ENCODE measurements at regions not wholly inside any gene's neighbourhood (a gene's known extent, or its start where the extent isn't known, plus 50 kb on each side); places are given as distances from the start of the nearest gene placed in this dataset.

DNA sequence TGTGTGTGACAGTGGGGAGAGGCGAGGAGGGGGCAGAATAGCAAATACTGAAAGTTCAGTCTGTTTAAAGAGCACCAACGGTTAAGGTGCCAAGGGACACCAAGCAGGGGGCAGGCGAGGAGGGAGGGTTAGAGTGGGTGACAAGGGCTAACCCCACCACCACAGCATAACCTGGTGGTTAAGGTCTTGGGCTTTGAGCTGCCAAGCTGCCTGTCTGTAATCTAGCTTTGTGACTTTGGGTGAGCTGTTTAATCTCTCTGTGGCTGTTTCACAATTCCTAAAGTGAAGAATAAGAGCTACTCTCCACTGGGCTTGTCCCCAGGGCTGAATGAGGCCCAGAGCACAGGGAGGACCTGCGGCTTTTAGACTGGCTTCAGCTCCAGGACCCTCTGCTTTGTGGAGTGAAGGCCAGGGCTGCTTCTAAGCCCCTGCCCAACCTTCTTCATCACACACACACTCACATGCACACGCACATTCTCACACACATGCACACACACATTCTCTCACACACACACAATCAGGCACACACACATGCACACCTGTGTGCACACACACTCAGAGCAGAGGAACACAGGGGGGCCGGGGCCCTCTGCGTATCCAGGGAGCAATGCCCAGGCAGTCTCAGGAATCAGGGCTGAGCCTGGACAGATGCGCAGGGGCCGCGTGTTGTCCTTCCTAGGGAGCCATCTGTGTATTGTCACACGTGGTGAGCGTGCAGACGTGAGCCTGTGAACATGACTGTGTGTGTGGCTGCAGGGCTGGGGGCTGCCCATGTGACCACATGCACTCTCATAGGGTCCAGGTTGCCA lies 101.6 kb upstream of the TARDBP start:
- H3K4me3 ChIP-seq (ENCODE audit: low read depth, low read length) = no peak overlapping the region
- no peak for DNase-seq (ENCODE audit: low read depth)
- TF ChIP-seq, protein P1, sequence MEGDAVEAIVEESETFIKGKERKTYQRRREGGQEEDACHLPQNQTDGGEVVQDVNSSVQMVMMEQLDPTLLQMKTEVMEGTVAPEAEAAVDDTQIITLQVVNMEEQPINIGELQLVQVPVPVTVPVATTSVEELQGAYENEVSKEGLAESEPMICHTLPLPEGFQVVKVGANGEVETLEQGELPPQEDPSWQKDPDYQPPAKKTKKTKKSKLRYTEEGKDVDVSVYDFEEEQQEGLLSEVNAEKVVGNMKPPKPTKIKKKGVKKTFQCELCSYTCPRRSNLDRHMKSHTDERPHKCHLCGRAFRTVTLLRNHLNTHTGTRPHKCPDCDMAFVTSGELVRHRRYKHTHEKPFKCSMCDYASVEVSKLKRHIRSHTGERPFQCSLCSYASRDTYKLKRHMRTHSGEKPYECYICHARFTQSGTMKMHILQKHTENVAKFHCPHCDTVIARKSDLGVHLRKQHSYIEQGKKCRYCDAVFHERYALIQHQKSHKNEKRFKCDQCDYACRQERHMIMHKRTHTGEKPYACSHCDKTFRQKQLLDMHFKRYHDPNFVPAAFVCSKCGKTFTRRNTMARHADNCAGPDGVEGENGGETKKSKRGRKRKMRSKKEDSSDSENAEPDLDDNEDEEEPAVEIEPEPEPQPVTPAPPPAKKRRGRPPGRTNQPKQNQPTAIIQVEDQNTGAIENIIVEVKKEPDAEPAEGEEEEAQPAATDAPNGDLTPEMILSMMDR (IDR thresholded peaks at IDR 0.05; ENCODE audit: low read depth, low read length, missing control alignments) = no peak

DNA sequence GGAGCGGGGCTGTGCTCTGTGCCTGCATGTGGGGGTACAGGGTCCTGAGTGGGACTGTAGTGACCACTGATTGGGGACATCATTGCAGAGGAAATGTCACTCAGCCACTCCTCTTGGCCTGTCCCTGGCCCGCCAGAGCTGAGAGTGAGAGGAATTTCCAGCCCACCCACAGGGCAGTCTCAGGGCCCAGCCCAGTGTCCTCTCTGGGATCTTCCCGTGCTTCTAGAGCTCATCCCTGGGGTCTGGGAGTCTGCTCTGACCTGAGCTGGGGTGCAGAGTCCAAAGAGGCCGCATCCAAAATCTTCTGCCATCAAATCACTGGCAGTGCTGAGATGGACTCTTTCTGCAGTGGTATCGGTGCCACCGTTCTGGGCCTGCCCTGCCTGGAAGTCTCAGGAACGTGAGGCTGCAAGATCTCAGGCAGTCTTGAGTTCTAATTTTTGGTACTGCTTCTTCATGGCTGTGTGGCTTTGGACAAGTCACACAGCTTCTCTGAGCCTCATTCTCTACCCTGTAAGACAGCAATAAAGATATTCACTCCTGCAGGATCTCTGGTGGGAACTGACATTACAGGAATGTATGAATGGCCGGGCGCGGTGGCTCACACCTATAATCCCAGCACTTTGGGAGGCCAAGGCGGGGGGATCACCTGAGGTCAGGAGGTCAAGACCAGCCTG lies 100.8 kb upstream of the TARDBP start:
- no peak overlapping the region for H3K4me3 ChIP-seq (ENCODE audit: low read depth, low read length)
- DNase-seq (ENCODE audit: low read depth) = no peak
- TF ChIP-seq, protein P1 (IDR thresholded peaks at IDR 0.05; ENCODE audit: low read depth, low read length, missing control alignments) = no peak

DNA sequence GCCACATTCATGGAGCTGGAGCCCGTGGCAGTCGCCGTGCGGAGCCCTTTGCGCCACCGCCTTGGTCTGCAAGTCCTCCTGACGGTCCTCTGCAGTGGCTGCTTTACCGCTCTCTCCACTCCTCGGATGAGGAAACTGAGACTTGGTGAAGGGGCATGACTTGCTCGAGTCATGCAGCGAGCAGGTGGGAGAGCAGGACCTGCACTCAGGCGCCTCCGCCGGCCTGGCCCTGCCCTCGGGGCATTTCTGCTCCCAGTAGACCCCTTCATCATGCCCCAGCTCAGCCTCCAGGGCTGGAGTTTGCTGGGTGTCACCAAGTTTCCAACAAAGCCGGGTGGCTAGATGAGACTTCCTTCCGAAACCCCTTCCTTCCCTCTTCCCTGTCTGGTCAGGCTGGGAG lies 100.0 kb upstream of the TARDBP start:
- DNase-seq (ENCODE audit: low read depth) = no peak
- TF ChIP-seq, protein P1 (IDR thresholded peaks at IDR 0.05; ENCODE audit: low read depth, low read length, missing control alignments) = no peak
- H3K4me3 ChIP-seq (ENCODE audit: low read depth, low read length) = no peak overlapping the region

DNA sequence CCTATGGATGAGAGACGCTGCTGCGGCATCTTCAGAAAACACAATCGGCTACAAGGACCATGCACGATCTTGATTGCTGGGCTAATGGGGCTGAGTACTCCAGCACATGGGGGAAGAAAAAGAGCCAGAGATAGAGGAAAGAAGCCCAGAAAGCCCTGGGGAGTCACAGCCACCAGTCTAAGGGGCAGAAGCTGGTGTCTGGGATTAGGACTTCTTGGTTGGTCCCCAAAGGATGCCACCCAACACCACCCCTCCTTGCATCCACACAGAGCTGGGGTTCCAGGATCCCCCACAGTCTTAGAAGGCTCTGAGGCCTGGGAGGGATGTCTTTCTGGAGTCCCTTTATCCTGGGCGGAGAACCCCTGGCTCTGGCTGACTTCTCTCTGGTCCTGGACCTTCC lies 98.4 kb upstream of the TARDBP start:
- TF ChIP-seq, protein P1 (IDR thresholded peaks at IDR 0.05; ENCODE audit: low read depth, low read length, missing control alignments) = no peak
- no peak overlapping the region for H3K4me3 ChIP-seq (ENCODE audit: low read depth, low read length)

DNA sequence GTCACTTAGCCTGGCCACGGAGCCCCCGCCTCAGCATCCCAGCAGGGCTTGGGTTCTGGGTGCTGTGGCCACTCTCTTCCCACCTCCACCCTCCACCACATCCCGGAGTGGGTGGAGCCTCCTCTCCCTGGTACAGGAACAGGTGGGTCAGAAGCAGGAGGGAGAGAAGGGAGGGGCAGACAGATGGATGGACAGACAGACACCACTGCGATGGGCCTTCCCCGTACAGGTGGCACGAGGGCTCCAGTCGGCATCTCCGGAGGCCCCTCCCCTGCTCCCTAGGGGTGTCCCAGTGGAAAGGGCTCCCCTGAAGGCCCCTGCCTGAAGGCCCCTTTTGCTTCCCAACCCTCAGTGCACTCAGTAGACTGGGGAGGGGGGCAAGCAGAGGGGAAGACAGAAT lies 96.9 kb upstream of the TARDBP start:
- TF ChIP-seq, protein P1 (IDR thresholded peaks at IDR 0.05; ENCODE audit: low read depth, low read length, missing control alignments) = no peak
- no peak overlapping the region for H3K4me3 ChIP-seq (ENCODE audit: low read depth, low read length)
- no peak for DNase-seq (ENCODE audit: low read depth)

More for the DNA sequence above, 98.4 kb upstream of the TARDBP start:
- DNase-seq (ENCODE audit: low read depth) = no peak

DNA sequence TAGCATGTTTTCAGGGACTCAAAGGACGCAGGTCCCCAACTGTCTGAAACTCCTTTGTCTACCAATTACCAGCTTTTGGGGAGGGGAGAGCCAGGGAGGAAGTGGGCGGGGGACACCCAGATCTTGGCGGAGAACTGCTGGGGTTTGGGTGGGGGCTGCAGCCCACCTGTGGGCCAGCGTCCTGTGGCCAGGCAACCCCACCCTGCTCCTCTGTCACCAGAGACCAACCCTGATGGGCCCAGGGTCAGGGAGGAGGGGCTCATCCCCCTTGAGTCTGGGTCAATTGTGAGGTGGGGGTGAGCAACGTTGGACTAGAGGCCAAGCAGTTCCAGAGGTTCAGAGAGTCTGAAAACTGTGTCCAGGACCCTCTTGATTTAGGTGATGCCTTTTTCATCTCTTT lies 96.1 kb upstream of the TARDBP start:
- TF ChIP-seq, protein P1 (IDR thresholded peaks at IDR 0.05; ENCODE audit: low read depth, low read length, missing control alignments) = no peak
- no peak overlapping the region for H3K4me3 ChIP-seq (ENCODE audit: low read depth, low read length)
- DNase-seq (ENCODE audit: low read depth) = no peak
